SK-N-SH (cell line): ENCODE measurements at regions not wholly inside any gene's neighbourhood (a gene's known extent, or its start where the extent isn't known, plus 50 kb on each side); places are given as distances from the start of the nearest gene placed in this dataset.

Experiments used
- CTCF ChIA-PET: fragments of 300-600, 350-600 bp; formaldehyde crosslinking; extraction: SDS; loops from one replicate; lab custom pipeline; 2021; lab: Yijun Ruan, JAX
- POLR2A ChIA-PET: fragments of 350-600 bp; sonication (Branson Sonifier 250); formaldehyde crosslinking; extraction: SDS; loops from one replicate; lab custom pipeline; 2020; ENCODE audit warnings: antibody characterized with exemption, inconsistent platforms; lab: Yijun Ruan, JAX
- DNase-seq: peaks from one replicate; pipeline ENCODE4 v3.0.0; 2012
- H2AFZ ChIP-seq: fragments of 200-600 bp; sonication (generic); 2 replicates; pipeline ENCODE4 v1.8.1; 2016; ENCODE audit warnings: antibody characterized with exemption, mild to moderate bottlenecking, low read depth
- H3F3A ChIP-seq: fragments of 200-600 bp; sonication (generic); replicated peaks from 2 replicates; pipeline ENCODE3; 2016; ENCODE audit warnings: antibody characterized with exemption, mild to moderate bottlenecking; ENCODE audit not compliant: insufficient read depth
- H3K27ac ChIP-seq, 2 experiments: fragments of 200-500 bp in 1 of 2; fragments of 200-600 bp in 1 of 2; sonication (Bioruptor generic) in 1 of 2; sonication (generic), shearing (Covaris generic) in 1 of 2; 2 replicates each; pipeline versions ENCODE4 v1.5.1 to v1.6.1; 2014 to 2016; ENCODE audit warnings: low read depth in 2 of 2, inconsistent platforms in 1 of 2, low read length in 1 of 2, mild to moderate bottlenecking in 1 of 2, mixed read lengths in 1 of 2
- H3K27me3 ChIP-seq: fragments of 200-600 bp; sonication (generic), shearing (Covaris generic); 2 replicates; pipeline ENCODE4 v1.6.1; 2016; ENCODE audit warnings: mixed run types; ENCODE audit not compliant: insufficient read depth
- H3K36me3 ChIP-seq, 2 experiments: fragments of 200-500 bp in 1 of 2; fragments of 200-600 bp in 1 of 2; sonication (Bioruptor generic) in 1 of 2; sonication (generic) in 1 of 2; replicated peaks in 1 of 2; 2 replicates each; pipeline versions ENCODE3 to v1.5.1; 2014 to 2016; ENCODE audit warnings: low read length in 1 of 2, mild to moderate bottlenecking in 1 of 2; ENCODE audit not compliant: insufficient read depth in 2 of 2, control insufficient read depth in 1 of 2
- H3K4me1 ChIP-seq, 2 experiments: fragments of 200-500 bp in 1 of 2; fragments of 200-600 bp in 1 of 2; sonication (Bioruptor generic) in 1 of 2; sonication (generic), shearing (Covaris generic) in 1 of 2; 2 replicates each; pipeline versions ENCODE4 v1.5.1 to v1.6.1; 2014 to 2016; ENCODE audit warnings: low read depth in 1 of 2, low read length in 1 of 2, mixed run types in 1 of 2; ENCODE audit not compliant: insufficient read depth in 2 of 2, control insufficient read depth in 1 of 2
- H3K4me2 ChIP-seq: fragments of 200-600 bp; sonication (generic), shearing (Covaris generic); 2 replicates; pipeline ENCODE4 v1.6.1; 2017; ENCODE audit warnings: mixed run types
- H3K4me3 ChIP-seq, 2 experiments: fragments of 200-500 bp in 1 of 2; fragments of 200-600 bp in 1 of 2; sonication (Bioruptor generic) in 1 of 2; sonication (generic), shearing (Covaris generic) in 1 of 2; 2 replicates each; pipeline versions ENCODE4 v1.5.1 to v1.8.1; 2014 to 2016; ENCODE audit warnings: low read depth in 2 of 2, inconsistent platforms in 1 of 2, low read length in 1 of 2, mild to moderate bottlenecking in 1 of 2, mixed read lengths in 1 of 2, moderate library complexity in 1 of 2
- H3K79me2 ChIP-seq: fragments of 200-600 bp; sonication (generic); 2 replicates; pipeline ENCODE4 v1.8.1; 2017; ENCODE audit warnings: mild to moderate bottlenecking; ENCODE audit not compliant: insufficient read depth
- H3K9ac ChIP-seq: fragments of 200-600 bp; sonication (generic); 2 replicates; pipeline ENCODE4 v1.6.1; 2017; ENCODE audit warnings: mixed run types
- H3K9me2 ChIP-seq: fragments of 200-600 bp; sonication (generic); 2 replicates; pipeline ENCODE4 v1.6.1; 2017; ENCODE audit warnings: mixed run types
- H3K9me3 ChIP-seq: fragments of 200-600 bp; sonication (generic); 2 replicates; pipeline ENCODE4 v1.6.1; 2017; ENCODE audit warnings: mixed run types, mild to moderate bottlenecking, moderate library complexity
- H4K20me1 ChIP-seq: fragments of 200-600 bp; sonication (generic); 2 replicates; pipeline ENCODE4 v1.6.1; 2017; ENCODE audit warnings: mild to moderate bottlenecking, mixed run types; ENCODE audit not compliant: insufficient read depth
- CTCF ChIP-seq: fragments of 200-600 bp; sonication (generic); IDR thresholded peaks from 2 replicates; pipeline ENCODE4 v1.6.1; 2017; ENCODE audit warnings: antibody characterized with exemption, mild to moderate bottlenecking, moderate library complexity
- ELF1 ChIP-seq: IDR thresholded peaks from 2 replicates; pipeline ENCODE4 v1.4.0; 2012
- FOXM1 ChIP-seq: IDR thresholded peaks from 2 replicates; pipeline ENCODE4 v1.4.0; 2012; ENCODE audit warnings: low read depth, mild to moderate bottlenecking
- GABPA ChIP-seq: IDR thresholded peaks from 2 replicates; pipeline ENCODE4 v1.4.0; 2012; ENCODE audit warnings: low read depth, mild to moderate bottlenecking
- GATA2 ChIP-seq: sonication (generic); formaldehyde crosslinking; IDR thresholded peaks from 2 replicates; pipeline ENCODE4 v1.5.0; 2020; ENCODE audit warnings: mild to moderate bottlenecking, missing genetic modification reagents
- IRF3 ChIP-seq: fragments of 150-350 bp; IDR thresholded peaks from 2 replicates; pipeline ENCODE4 v1.6.1; 2016; ENCODE audit warnings: mild to moderate bottlenecking, low read depth, low read length
- JUND ChIP-seq: IDR thresholded peaks from 2 replicates; pipeline ENCODE4 v1.4.0; 2012
- MAX ChIP-seq: IDR thresholded peaks from 2 replicates; pipeline ENCODE4 v1.4.0; 2012; ENCODE audit warnings: low read depth
- MEF2A ChIP-seq: IDR thresholded peaks from 2 replicates; pipeline ENCODE4 v1.4.0; 2012; ENCODE audit warnings: low read depth, borderline replicate concordance
- NFIC ChIP-seq: IDR thresholded peaks from 2 replicates; pipeline ENCODE4 v1.4.0; 2012; ENCODE audit warnings: borderline replicate concordance
- NRF1 ChIP-seq: IDR thresholded peaks from 2 replicates; pipeline ENCODE4 v1.6.1; 2012; ENCODE audit warnings: low read depth, mild to moderate bottlenecking, low read length
- POLR2AphosphoS5 ChIP-seq: IDR thresholded peaks from 2 replicates; pipeline ENCODE4 v1.6.1; 2012; ENCODE audit warnings: low read depth, low read length
- RCOR1 ChIP-seq: fragments of 150-350 bp; IDR thresholded peaks from 2 replicates; pipeline ENCODE4 v1.6.1; 2017; ENCODE audit warnings: antibody characterized with exemption, low read length
- REST ChIP-seq: IDR thresholded peaks from 2 replicates; pipeline ENCODE4 v1.6.1; 2012; ENCODE audit warnings: mild to moderate bottlenecking, low read depth, low read length, moderate library complexity
- RXRA ChIP-seq: IDR thresholded peaks from 2 replicates; pipeline ENCODE4 v1.4.0; 2012; ENCODE audit warnings: low read depth, mild to moderate bottlenecking, borderline replicate concordance
- SMC3 ChIP-seq: IDR thresholded peaks from 2 replicates; pipeline ENCODE4 v1.6.1; 2012; ENCODE audit warnings: low read depth, low read length, improper control_type of control experiment
- TAF1 ChIP-seq: IDR thresholded peaks from 2 replicates; pipeline ENCODE4 v1.6.1; 2012; ENCODE audit warnings: low read depth, mild to moderate bottlenecking, low read length, moderate library complexity, borderline replicate concordance
- TCF12 ChIP-seq: IDR thresholded peaks from 2 replicates; pipeline ENCODE4 v1.4.0; 2012
- USF1 ChIP-seq: IDR thresholded peaks from 2 replicates; pipeline ENCODE4 v1.4.0; 2012; ENCODE audit warnings: low read depth, borderline replicate concordance
- WGBS: methylation state at CpG from one replicate; pipeline ENCODE4 v1.1.6; 2017; ENCODE audit warnings: low lambda C conversion rate; 5-methylcytosine and 5-hydroxymethylcytosine counted together

- Histone ChIP-seq H2AFZ (no peak overlapping the region), H3K9ac (no peak overlapping the region), H3K4me1 (no peaks in the 10 kb centered on the region; a peak in 1 of 4 replicates), H3K27me3 (no peaks in the 10 kb centered on the region; the same call in 1 of the 2 replicates), H3K4me2 (no peak overlapping the region), H3K4me3 (no peak overlapping the region), H3K79me2 (no peaks in the 10 kb centered on the region), H4K20me1 (no peaks in the 10 kb centered on the region), H3K9me3 (no peaks in the 10 kb centered on the region), H3K27ac (no peak overlapping the region), H3F3A (no peaks in the 10 kb centered on the region), H3K36me3 (no peaks in the 10 kb centered on the region), H3K9me2 (no peaks in the 10 kb centered on the region)
- ChIA-PET CTCF (interaction anchor here (1.3 to 2.7 kb wide), 4 partner anchors 9 to 569 kb away, joined by 5 to 13 read pairs (median 9); no protein-coding TSS in a partner anchor), POLR2A (no interaction called here)
- TF ChIP-seq NFIC (no peak), IRF3 (no peak), NRF1 (no peak), TAF1 (no peak), POLR2AphosphoS5 (no peak), RXRA (no peak), GABPA (no peak), REST (no peak), JUND (no peak), GATA2 (CRISPR knock-in tag) (no peak)
- 65% methylated on average over 1 of the region's 1 CpG for WGBS
- no peak for DNase-seq
Measured at GRCh38 chr4:153074486-153074885, 129.8 kb upstream of the TRIM2 start.

GRCh38 chr4:153074936-153075630 is 129.2 kb upstream of the TRIM2 start:
- no peaks in the 10 kb centered on the region for H3K36me3 ChIP-seq
- H3K27ac ChIP-seq = no peak overlapping the region
- WGBS = 50% methylated on average over 2 of the region's 2 CpGs
- no peaks in the 10 kb centered on the region for H3K9me2 ChIP-seq
- ChIA-PET CTCF (interaction anchor here (1.0 to 2.7 kb wide), 5 partner anchors 8 to 568 kb away, joined by 3 to 13 read pairs (median 6); no protein-coding TSS in a partner anchor), POLR2A (no interaction called here)
- H3K4me1 ChIP-seq = no peaks in the 10 kb centered on the region; a peak in 1 of 4 replicates
- no peak for DNase-seq
- H3K4me2 ChIP-seq = no peak overlapping the region
- no peaks in the 10 kb centered on the region for H3K79me2 ChIP-seq
- H3K9ac ChIP-seq = no peak overlapping the region
- H3K9me3 ChIP-seq = no peaks in the 10 kb centered on the region
- no peaks in the 10 kb centered on the region; the same call in 1 of the 2 replicates for H3K27me3 ChIP-seq
- no peak overlapping the region for H3K4me3 ChIP-seq
- H2AFZ ChIP-seq = no peak overlapping the region
- no peaks in the 10 kb centered on the region for H3F3A ChIP-seq
- H4K20me1 ChIP-seq = no peaks in the 10 kb centered on the region
- TF ChIP-seq RCOR1 = no peak
- TF ChIP-seq TAF1 = no peak
- no peak for TF ChIP-seq MEF2A
- no peak for TF ChIP-seq USF1
- no peak for TF ChIP-seq MAX
- TF ChIP-seq IRF3 = no peak
- TF ChIP-seq NFIC = no peak
- TF ChIP-seq ELF1 = no peak
- TF ChIP-seq TCF12 = no peak
- no peak for TF ChIP-seq CTCF
- TF ChIP-seq FOXM1 = no peak
- TF ChIP-seq SMC3 = no peak
